Naive thymus-derived CD8-positive, alpha-beta T cell (primary cell): ENCODE measurements at regions not wholly inside any gene's neighbourhood (a gene's known extent, or its start where the extent isn't known, plus 50 kb on each side); places are given as distances from the start of the nearest gene placed in this dataset.

Experiments used
- ATAC-seq, 2 donors: fragments of 150-1000 bp; cut with Tn5 transposase in 1 of 2; sonication (Bioruptor Pico), chemical (Tn5 transposase) in 1 of 2; 1 replicate in 1 of 2; 2 replicates in 1 of 2; pipeline ENCODE4 v1.10.0; 2021; ENCODE audit warnings: mild to moderate bottlenecking in 2 of 2, moderate library complexity in 2 of 2
- POLR2A ChIA-PET: fragments of 350-600 bp; sonication (Branson Sonifier 250); formaldehyde crosslinking; loops from one replicate; lab custom pipeline; 2021; ENCODE audit warnings: antibody characterized with exemption; lab: Charles Lee
- DNase-seq, 10 donors: peaks; one replicate each; pipeline versions ENCODE4 v3.0.0 to v3.0.0-alpha.2; 2020 to 2022
- H3K27ac Mint-ChIP-seq, 10 donors: one replicate each; pipeline ENCODE4 v1.8.0; 2020 to 2022; ENCODE audit warnings: mild to moderate bottlenecking in 10 of 10, mixed read lengths in 10 of 10, moderate library complexity in 4 of 10, inconsistent platforms in 1 of 10
- H3K27me3 Mint-ChIP-seq, 5 donors: one replicate each; pipeline ENCODE4 v1.8.0; 2021 to 2022; ENCODE audit warnings: mixed read lengths in 5 of 5
- H3K36me3 Mint-ChIP-seq, 3 donors: one replicate each; pipeline ENCODE4 v1.8.0; 2020 to 2022; ENCODE audit warnings: mixed read lengths in 3 of 3, mild to moderate bottlenecking in 2 of 3, inconsistent platforms in 1 of 3
- H3K4me1 Mint-ChIP-seq, 4 donors: one replicate each; pipeline ENCODE4 v1.8.0; 2021 to 2022; ENCODE audit warnings: mixed read lengths in 4 of 4
- H3K4me3 Mint-ChIP-seq, 10 donors: one replicate each; pipeline ENCODE4 v1.8.0; 2020 to 2022; ENCODE audit warnings: mild to moderate bottlenecking in 10 of 10, mixed read lengths in 10 of 10, moderate library complexity in 6 of 10, inconsistent platforms in 1 of 10
- H3K9me3 Mint-ChIP-seq, 9 donors: one replicate each; pipeline ENCODE4 v1.8.0; 2020 to 2022; ENCODE audit warnings: mixed read lengths in 9 of 9, mild to moderate bottlenecking in 3 of 9, inconsistent platforms in 1 of 9, moderate library complexity in 1 of 9

DNA sequence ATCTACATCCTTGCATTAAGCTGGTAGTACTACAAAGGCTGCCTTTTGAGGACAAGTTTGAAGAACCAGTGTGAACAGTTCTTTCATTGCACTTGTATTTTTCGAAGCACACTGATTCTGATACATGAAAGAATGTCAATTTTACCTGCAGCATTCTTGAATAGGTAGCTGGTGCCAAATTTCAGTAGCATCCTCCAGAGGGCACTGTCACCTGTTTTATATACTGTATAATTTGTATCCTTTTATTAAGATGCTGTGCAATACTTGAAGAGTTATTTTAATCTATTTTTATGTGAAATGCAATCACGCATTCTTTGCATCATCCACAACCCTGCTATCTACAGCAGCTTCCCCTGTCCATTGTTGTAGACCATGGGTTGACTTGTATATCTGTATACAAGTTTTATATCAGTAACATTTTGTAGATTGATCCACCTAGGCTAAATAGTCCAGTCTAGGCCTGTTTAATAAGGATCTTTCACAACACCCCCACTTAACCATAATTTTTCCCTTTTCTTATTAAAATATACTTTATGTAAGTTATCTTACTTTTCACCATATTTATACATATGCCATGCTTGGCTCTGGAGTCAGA, 325.7 kb downstream of the PCDH7 start:
- H3K27me3 Mint-ChIP-seq = no peaks in the 10 kb centered on the region
- no peak overlapping the region for H3K4me3 Mint-ChIP-seq
- DNase-seq = no peak
- H3K4me1 Mint-ChIP-seq = no peaks in the 10 kb centered on the region
- ATAC-seq = no peak
- H3K27ac Mint-ChIP-seq = no peak overlapping the region
- H3K36me3 Mint-ChIP-seq = no peaks in the 10 kb centered on the region
- POLR2A ChIA-PET = no interaction called here
- peaks cover 0 to 19% (median 0%) of the 10 kb centered on the region in 9 donors for H3K9me3 Mint-ChIP-seq

DNA sequence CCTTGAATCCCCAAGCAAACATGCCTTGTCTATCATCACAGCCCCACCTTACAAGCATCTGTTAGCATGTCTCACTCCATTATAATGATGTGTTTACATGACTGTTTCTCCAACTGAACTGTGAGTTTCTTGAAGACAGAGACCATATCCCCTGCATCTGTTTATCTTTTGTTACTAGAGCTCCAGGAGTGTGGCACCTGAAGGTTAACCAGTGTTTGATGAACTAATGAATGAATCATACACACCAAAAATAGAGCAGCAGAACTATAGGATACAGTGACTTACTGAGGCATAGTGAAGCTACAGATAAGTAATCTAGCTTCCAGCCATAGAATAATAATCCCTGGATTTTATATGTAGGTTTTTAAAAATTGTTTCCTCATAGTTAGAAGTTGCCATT, 331.0 kb downstream of the PCDH7 start:
- no peak overlapping the region for H3K4me3 Mint-ChIP-seq
- no peaks in the 10 kb centered on the region for H3K4me1 Mint-ChIP-seq
- H3K9me3 Mint-ChIP-seq = peaks cover 0 to 5% (median 1%) of the 10 kb centered on the region in 9 donors
- no peak overlapping the region for H3K27ac Mint-ChIP-seq
- ATAC-seq (no peak), DNase-seq (no peak)
- H3K36me3 Mint-ChIP-seq = no peaks in the 10 kb centered on the region
- no peaks in the 10 kb centered on the region for H3K27me3 Mint-ChIP-seq
- POLR2A ChIA-PET = no interaction called here

DNA sequence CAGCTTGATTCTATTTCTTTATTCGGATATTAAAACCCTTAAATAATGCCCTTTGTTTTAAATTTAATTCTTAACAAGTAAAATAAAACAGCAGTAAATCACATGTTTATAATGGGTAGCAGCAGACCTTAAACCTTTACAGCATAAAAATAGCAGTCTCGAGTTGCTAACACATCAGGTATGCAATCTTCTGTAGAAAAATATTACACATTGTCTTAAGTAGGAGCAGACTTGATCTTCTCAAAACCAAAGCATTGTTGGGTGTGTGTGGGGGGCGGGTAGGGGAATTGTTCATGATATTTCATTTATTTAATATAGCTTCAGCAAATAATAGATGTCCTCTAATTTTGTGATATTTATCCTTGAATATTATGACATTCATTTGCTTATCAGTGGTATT, 331.4 kb downstream of the PCDH7 start:
- no peak for ATAC-seq

DNA sequence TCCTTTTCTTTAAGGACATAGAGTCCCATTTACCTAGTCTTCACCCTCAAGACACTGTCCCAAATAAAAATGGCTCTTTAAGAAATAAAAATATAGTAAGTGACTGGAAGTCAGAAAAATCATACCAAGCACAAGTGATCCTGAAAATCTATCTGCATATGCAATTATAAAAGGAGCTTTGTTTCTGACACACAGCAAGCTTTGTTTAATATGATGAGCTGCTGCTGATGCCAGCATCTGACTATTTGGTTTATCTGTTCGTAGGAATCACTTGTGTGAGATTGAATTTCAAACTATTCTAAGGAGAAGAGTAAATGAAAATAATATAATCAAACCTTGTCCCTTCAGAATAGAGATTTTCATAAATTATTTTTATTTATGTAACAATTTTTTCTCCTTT, 332.4 kb downstream of the PCDH7 start:
- Mint-ChIP-seq H3K9me3 (peaks cover 0 to 12% (median 2%) of the 10 kb centered on the region in 9 donors), H3K27me3 (no peaks in the 10 kb centered on the region), H3K27ac (no peak overlapping the region), H3K4me3 (no peak overlapping the region), H3K36me3 (no peaks in the 10 kb centered on the region), H3K4me1 (no peaks in the 10 kb centered on the region)
- POLR2A ChIA-PET = no interaction called here
- DNase-seq = no peak
- no peak for ATAC-seq

More for the DNA sequence above, 331.4 kb downstream of the PCDH7 start:
- no peak overlapping the region for H3K4me3 Mint-ChIP-seq
- DNase-seq = no peak
- no peaks in the 10 kb centered on the region for H3K27me3 Mint-ChIP-seq
- H3K4me1 Mint-ChIP-seq = no peaks in the 10 kb centered on the region
- POLR2A ChIA-PET = no interaction called here
- H3K9me3 Mint-ChIP-seq = peaks cover 0 to 9% (median 1%) of the 10 kb centered on the region in 9 donors
- H3K27ac Mint-ChIP-seq = no peak overlapping the region
- no peaks in the 10 kb centered on the region for H3K36me3 Mint-ChIP-seq

DNA sequence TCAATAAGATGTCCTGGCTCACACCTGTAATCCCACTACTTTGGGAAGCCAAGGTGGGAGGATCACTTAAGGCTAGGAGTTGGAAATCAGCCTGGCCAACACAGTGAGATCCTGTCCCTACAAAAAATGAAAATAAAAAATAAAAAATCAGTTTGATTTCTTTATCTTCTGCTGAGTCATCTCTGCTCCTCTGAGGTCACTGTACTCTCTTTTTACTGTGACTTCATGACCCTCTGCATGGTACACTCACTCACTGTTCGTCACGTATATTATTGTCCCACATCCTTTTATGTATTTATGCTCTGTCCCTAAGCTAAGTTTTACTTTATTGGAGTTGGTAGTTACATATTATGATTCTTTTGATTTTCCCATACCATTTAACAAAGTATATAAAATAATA, 333.3 kb downstream of the PCDH7 start:
- no peak for ATAC-seq
- Mint-ChIP-seq H3K4me3 (no peak overlapping the region), H3K4me1 (no peaks in the 10 kb centered on the region), H3K27me3 (no peaks in the 10 kb centered on the region), H3K27ac (no peak overlapping the region), H3K36me3 (no peaks in the 10 kb centered on the region), H3K9me3 (peaks cover 0 to 12% (median 2%) of the 10 kb centered on the region in 9 donors)
- POLR2A ChIA-PET = no interaction called here
- DNase-seq = no peak

DNA sequence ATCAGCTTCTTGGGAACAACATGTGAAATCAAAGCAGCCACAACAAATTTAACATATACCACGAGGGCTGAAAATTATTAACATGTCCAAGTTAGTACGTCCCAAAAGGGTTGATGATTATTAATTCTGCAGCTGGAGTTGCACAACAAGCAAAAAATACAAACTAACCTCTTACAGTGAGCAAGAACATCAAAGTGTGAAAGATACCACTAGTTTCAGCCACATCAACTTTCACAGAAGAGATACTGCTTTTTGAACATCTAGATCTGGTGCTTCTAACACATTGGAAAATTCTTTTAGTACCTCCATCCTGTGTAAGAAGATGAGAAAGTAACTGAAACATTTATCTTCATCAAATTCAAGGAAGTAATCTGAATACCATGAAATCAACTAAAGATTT, 334.1 kb downstream of the PCDH7 start:
- POLR2A ChIA-PET = no interaction called here
- no peaks in the 10 kb centered on the region for H3K36me3 Mint-ChIP-seq
- DNase-seq (no peak), ATAC-seq (no peak)
- H3K27me3 Mint-ChIP-seq = no peaks in the 10 kb centered on the region
- no peaks in the 10 kb centered on the region for H3K4me1 Mint-ChIP-seq
- peaks cover 0 to 12% (median 1%) of the 10 kb centered on the region in 9 donors for H3K9me3 Mint-ChIP-seq
- no peak overlapping the region for H3K27ac Mint-ChIP-seq
- no peak overlapping the region for H3K4me3 Mint-ChIP-seq

DNA sequence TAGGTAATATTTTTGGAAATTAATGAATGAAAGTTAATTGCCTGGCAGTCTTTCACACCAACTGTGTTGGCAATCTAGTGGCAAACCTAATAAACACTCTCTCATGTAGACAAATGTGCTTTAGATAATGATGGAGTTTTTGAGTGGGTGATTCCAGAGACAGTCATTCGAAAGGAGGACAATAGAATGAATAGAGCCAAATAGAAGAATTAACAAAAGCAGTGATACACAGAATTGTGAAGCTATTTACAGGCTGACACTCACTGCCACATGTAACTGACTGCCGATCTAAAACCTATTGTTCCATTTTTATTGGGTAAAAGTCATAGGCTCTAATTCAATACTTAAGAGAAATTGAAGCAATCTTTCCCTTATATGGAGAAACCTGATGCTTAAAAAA, 338.5 kb downstream of the PCDH7 start:
- no peak for ATAC-seq
- no peak overlapping the region for H3K4me3 Mint-ChIP-seq
- H3K4me1 Mint-ChIP-seq = no peaks in the 10 kb centered on the region
- no peak for DNase-seq
- H3K9me3 Mint-ChIP-seq = peaks cover 0 to 12% (median 1%) of the 10 kb centered on the region in 9 donors
- H3K27ac Mint-ChIP-seq = no peak overlapping the region
- POLR2A ChIA-PET = no interaction called here
- H3K27me3 Mint-ChIP-seq = no peaks in the 10 kb centered on the region
- H3K36me3 Mint-ChIP-seq = no peaks in the 10 kb centered on the region

DNA sequence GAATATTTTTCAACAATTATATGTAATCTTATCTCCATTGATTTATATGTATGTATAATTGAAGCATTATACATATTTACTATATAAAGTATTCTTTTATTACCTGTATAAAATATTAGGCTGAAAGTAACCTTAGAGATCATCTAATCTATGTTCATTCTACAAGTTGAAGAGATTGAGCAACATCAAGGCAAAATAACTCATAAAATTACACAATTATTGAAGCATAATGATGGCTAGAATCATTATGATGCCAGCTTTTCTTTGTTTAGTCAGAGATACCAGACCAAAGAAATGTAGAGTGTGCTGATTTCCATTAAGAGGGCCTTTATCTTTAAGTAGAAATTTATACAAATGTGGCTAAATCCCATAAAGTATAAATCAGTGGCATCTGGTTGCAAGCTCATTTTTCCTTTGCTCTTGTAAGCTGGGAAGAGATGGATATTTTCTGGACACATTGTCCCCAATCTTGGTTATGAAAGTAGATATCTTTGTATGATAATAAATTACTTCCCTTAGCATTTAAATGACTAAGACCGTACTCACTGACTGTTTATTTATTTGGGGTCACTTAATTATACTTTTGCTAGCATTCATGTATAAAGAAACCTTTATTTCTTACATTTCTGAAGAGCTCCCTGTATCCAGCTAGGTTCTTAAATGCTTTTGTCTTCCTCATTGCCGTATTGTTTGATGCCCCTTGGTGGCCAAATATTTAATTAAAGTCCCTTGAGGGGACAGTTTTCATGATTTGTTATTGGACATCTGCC, 339.8 kb downstream of the PCDH7 start:
- DNase-seq (no peak), ATAC-seq (no peak)
- Mint-ChIP-seq H3K27ac (peak overlapping the region in 1 of 10 donors; percentile 18), H3K9me3 (peaks cover 0 to 12% (median 2%) of the 10 kb centered on the region in 9 donors), H3K4me3 (no peak overlapping the region), H3K4me1 (no peaks in the 10 kb centered on the region), H3K27me3 (no peaks in the 10 kb centered on the region), H3K36me3 (no peaks in the 10 kb centered on the region)
- POLR2A ChIA-PET = no interaction called here

DNA sequence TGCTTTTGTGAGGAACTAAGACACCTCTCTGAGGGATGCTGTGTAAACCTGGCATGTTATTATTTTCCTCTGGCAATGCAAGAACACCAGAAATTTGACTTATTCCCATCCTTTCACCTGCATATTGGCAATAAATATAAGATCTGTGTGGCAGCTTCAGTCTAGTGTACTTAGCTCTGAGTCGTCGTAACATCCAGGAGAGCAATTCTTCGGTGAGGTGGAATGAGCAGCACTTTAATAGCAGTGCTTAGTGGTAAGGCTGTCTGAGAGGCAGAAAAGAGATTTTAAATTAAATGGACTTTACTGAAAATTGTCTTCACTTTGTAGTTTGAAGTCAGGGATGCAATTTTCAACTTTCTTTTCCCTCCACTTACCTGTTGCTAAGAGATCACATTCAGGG, 344.9 kb downstream of the PCDH7 start:
- POLR2A ChIA-PET = no interaction called here
- no peak for ATAC-seq
- no peak overlapping the region for H3K4me3 Mint-ChIP-seq
- H3K36me3 Mint-ChIP-seq = no peaks in the 10 kb centered on the region
- no peak for DNase-seq
- no peaks in the 10 kb centered on the region for H3K4me1 Mint-ChIP-seq
- no peak overlapping the region for H3K27ac Mint-ChIP-seq
- peaks cover 0 to 22% (median 2%) of the 10 kb centered on the region in 9 donors for H3K9me3 Mint-ChIP-seq
- no peaks in the 10 kb centered on the region for H3K27me3 Mint-ChIP-seq

DNA sequence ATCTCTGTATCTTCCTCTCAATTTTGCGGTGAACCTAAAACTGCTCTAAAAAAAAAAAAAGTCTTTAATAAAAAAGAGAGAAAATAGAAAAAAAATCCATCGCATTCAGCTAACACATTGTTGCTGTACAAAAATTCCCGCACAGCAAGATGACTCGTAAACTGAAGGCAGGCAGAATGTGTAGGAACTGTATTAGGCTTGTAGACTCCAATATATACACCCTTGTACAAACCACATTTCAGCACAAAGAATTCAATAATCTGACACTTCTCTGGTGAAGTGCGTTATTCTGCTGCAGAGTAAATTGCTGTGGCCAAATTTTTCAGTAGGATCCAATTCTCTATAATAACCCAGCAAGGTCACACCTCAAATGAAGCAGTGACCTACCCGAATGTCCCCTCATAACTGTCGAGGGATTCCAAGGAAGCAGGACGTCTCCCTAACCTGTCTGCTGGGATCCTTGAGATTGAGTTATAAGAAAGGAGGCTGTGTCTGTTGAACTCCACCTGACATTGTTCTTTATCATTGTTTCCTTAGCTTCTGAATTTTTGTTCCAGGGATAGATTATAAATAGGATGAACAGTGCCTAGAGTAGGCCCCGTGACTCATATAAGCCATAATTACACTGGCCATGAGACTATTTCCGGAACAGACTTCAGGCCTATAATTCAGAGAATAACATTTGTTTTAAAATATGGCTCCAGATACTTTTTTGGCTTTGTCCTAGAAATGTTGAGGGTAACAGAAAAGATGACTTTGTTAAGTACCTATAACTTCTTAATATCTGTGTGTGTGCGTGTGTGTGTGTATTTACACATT, 348.3 kb downstream of the PCDH7 start:
- Mint-ChIP-seq H3K4me3 (no peak overlapping the region), H3K27me3 (no peaks in the 10 kb centered on the region), H3K27ac (no peak overlapping the region), H3K36me3 (no peaks in the 10 kb centered on the region), H3K9me3 (peaks cover 0 to 32% (median 4%) of the 10 kb centered on the region in 9 donors), H3K4me1 (no peaks in the 10 kb centered on the region)
- POLR2A ChIA-PET = no interaction called here
- ATAC-seq (no peak), DNase-seq (no peak)

DNA sequence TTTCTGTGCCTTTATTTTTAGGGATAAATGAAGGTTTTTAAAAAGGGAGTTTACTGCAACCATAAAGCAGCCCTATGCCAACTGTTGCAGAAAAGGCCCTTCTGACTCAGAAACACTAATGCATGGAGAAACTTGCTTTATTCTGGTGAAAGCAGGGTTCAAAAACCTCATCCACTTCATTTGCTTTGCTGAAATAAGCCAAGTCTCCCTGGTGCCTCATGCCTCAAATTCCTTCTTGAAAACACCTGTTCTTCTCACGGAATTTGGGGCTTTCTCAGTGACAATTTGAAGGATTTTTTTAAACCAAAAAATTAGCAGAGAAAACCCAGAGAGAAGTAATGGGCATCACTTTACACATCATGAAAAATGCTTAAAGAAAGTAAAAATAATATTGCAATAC, 349.0 kb downstream of the PCDH7 start:
- ATAC-seq = no peak
- POLR2A ChIA-PET = no interaction called here
- H3K4me3 Mint-ChIP-seq = no peak overlapping the region
- no peaks in the 10 kb centered on the region for H3K27me3 Mint-ChIP-seq
- no peak for DNase-seq
- peaks cover 0 to 32% (median 4%) of the 10 kb centered on the region in 9 donors for H3K9me3 Mint-ChIP-seq
- H3K27ac Mint-ChIP-seq = no peak overlapping the region
- H3K4me1 Mint-ChIP-seq = no peaks in the 10 kb centered on the region
- H3K36me3 Mint-ChIP-seq = no peaks in the 10 kb centered on the region

DNA sequence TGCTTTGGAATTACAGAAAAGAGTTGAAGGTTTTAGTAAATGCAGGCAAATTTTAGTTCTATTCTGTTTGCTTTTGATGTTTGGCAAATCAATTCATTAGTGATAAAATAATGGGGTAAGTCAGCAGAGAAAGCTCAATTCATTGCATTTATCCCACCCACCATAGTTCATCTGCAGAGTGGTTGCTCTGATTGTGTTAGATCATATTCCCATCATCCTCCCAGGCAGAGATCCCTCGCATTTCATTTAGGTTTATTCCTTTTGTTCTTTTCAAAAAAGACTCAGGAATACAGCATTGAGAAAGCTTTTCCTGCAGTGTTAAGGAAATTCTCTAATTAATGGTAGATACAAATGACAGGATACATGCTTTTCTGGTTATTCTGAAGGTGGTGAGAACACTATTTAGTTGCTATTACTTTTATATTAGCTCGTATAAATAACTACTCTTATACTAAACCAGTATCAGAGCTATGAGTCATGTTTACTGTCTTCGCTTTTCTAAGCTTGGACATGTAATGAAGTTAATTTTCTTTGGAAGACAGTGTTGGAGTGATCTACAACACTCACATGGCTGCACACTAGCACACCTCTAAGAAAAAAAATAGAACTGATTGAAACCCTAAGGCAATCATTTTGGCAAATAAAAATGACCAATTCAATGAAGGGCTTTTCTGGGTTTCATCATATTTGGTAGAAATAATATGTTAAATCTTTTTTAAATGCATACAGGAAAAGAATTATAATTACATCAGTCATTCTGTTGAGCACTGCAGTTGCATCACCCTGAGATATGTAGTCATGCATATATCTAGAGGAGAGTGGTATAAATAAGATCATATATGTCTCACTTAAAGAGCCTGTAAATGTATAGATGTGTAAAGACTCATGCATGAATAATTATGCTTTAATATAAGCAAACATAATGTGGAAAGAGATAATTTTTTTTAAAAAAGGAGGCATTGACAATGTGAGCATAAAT, 351.6 kb downstream of the PCDH7 start:
- H3K27me3 Mint-ChIP-seq = no peaks in the 10 kb centered on the region

More for the DNA sequence above, 351.6 kb downstream of the PCDH7 start:
- Mint-ChIP-seq H3K27ac (no peak overlapping the region), H3K4me3 (no peak overlapping the region), H3K9me3 (peaks cover 0 to 26% (median 4%) of the 10 kb centered on the region in 9 donors), H3K36me3 (no peaks in the 10 kb centered on the region), H3K4me1 (no peaks in the 10 kb centered on the region)
- DNase-seq = no peak
- no peak for ATAC-seq
- POLR2A ChIA-PET = no interaction called here
